HG02588 (cell line): ENCODE measurements at regions not wholly inside any gene's neighbourhood (a gene's known extent, or its start where the extent isn't known, plus 50 kb on each side); places are given as distances from the start of the nearest gene placed in this dataset.
"Not testable (repeated sequence)": the region's sequence is repeated elsewhere in the genome, so short reads cannot be mapped to it uniquely, and the experiment has no call there.

Experiments
- ATAC-seq: cut with Tn5 transposase; IDR thresholded peaks from one replicate; pipeline ENCODE4 v1.9.1; 2021; ENCODE audit warnings: mild to moderate bottlenecking, moderate library complexity; ENCODE audit not compliant: unreplicated experiment

DNA sequence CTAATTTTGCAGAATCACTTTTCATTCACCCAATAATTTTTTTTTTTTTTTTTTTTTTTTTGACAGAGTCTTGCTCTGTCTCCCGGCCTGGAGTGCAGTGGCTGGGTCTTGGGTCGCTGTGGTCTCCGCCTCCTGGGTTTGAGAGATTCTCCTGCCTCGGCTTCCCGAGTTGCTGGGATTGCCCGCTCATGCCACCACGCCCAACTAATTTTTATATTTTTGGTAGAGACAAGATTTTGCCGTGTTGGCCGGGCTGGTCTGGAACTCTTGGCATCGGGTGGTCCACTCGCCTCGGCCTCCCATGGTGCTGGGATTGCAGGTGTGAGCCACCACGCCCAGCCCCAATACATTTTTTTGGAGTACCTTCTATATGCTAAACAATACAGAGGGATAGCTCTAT lies 1120.0 kb upstream of the ATXN8OS start:
- ATAC-seq, result no peak

DNA sequence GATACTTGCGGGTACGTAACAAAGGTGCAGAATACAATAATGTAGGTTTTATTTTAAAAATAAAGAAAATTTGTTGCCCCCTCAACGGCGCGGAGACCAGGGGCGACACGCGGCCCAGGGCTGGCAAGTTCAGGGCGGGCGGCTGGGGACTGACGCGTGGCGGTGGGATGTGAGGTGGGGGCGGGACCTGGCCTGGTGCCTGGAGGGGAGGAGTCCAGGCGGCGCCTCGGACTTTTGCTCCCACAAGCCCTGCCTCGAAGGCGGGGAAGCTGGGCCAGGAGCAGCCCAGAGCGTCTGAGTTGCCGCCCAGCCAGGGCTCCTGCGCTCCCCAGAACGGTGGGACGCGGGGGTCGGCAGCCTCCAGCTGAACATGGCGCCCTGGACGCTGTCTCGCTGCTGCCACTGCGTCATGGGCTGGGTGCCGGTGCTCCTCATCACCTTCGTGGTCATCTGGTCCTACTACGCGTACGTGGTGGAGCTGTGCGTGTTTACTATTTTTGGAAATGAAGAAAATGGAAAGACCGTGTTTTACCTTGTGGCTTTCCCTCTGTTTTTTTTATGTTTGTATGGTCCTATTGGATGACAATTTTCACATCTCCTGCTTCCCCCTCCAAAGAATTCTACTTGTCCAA lies 1122.8 kb upstream of the ATXN8OS start:
- ATAC-seq, result no peak

DNA sequence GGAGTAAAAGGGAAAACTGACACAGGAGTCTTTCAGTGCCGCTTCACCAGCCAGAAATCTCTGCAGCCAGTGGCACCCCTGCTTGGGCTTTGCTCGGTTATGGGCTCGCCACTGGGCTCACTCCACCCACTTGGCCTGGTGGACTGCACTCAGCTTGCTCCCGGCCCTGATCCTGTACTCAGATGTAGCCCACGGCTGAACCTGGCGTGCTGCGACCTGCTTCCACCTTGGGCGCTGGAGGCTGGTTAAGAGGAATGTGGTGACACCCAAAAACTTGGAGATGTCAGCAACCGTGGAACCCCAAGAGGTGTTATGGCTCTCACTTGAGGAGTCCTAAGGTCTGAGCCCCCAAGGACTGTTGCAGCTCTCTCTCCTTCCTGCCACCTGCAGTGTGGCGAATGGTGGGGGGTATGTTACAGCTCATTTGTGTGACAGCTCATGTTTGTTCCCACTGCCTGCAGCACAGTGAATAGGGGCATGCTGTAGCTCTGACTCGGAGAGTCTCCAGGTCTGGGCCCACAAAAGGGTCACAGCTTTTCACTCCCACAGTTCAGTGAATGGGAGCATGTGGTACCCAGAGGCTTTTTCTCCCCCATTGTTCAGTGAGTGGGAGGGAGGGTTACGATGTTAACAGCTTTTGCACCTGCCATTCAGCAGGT lies 1124.5 kb upstream of the ATXN8OS start:
- ATAC-seq, result no peak

DNA sequence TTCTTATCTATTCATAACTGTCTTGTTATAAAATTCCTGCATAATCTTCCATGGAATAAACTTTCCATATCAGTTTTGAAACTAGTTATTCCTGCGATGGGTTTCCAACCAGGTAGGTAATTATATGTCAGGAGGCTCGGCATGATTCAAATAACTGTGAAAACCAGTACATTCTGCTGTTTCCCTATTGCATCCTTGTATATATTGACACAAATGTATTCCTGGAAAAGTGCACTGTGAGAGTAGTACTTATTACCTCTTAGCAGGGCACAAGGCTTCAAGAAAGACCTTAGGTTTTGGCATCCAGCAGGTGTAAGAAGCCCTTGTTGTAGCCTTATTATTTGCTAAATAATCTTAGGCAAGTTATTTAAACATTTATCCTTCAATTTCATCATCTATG lies 1131.3 kb upstream of the ATXN8OS start:
- no peak for ATAC-seq

DNA sequence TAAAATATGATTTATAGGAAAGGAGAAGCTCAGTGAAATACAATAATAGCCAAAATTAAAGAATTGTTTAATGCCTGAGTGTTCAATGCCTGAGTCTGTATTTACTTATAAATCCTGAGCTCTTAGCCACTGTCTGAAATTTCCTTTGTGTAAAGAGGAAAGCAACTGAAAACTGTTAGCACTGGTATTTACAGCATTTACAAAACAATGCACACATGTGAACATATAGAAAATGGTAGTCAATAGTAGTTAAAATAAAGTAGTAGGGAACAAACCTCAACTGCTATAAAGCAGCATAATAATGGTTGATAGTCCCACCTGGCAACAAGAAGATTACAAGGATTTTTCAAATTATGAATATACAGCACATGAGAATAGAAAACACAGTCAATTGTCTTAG lies 1137.1 kb upstream of the ATXN8OS start:
- no peak for ATAC-seq

DNA sequence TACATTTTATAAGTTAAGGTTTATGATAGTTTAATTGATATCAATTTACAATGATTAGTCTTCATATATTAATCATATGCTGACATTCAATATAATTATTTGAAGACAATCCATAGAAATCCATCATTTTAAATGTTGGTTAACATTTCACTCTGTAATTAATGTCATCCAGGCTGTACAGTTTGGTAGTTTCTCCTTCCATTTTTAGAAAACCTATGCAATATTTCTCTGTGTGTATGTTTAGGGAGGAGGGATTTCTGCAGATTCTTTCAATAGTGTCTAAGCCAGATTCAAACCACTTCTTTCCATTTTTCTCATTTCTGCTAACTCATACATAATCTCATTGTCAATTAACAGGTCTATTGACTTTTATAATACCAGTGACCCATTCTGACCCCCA lies 1159.0 kb upstream of the ATXN8OS start:
- ATAC-seq, result no peak

DNA sequence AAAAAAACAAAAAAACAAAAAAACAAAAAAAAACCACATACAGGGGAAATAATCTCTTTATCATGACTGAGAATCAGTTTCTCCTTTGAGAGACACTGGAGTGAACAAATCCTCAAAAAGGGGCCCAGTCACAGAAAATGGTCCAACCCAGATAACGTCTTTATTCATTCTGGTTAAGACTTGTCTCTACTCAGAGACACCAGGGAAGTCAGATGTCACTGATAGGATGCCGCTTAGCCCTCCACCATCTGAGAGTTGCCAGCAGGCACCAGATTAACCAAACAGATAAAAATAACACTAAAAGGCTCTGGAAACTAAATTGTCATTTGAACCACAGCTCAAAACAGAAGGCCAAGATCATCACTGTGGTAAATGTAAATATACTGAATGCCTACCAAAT lies 1163.4 kb upstream of the ATXN8OS start:
- ATAC-seq, result no peak

DNA sequence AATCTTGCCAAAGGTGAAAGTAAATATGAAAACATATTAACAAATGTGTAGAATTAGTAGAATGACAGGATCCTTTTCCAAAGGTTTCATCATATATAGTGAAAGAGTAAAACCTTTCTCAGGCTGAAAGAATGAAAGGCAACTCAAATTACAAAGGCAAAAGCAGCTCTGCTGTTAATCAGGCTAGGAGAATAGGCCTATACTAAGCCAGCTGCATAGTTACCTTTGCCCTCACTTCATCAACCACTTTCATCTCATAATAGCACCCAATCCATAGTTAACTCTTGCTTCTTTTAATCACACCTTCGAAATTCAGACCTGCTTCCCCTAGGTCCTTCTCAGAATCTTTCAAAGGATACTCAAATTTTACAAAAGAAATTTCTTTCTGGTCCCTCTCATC lies 1167.6 kb upstream of the ATXN8OS start:
- no peak for ATAC-seq

DNA sequence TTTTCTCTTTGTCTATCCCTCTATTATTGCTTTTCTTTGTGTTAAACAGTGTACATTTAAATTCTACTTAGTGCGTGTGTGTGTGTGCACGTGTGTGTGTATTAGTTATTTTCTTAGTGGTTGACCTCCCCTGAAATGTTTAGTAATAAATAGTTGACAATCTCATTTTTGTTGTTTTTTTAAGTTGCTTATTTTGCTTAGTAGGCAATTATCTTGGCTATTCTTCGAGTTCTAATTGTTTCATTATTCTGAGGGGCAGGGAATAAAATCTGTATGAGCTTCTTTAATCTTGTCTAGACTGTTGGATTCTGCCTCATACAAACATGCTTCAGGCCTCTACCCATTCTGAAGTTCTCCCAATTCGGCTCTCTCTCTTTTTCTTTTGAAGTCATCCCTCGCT lies 1169.0 kb upstream of the ATXN8OS start:
- ATAC-seq, result no peak

DNA sequence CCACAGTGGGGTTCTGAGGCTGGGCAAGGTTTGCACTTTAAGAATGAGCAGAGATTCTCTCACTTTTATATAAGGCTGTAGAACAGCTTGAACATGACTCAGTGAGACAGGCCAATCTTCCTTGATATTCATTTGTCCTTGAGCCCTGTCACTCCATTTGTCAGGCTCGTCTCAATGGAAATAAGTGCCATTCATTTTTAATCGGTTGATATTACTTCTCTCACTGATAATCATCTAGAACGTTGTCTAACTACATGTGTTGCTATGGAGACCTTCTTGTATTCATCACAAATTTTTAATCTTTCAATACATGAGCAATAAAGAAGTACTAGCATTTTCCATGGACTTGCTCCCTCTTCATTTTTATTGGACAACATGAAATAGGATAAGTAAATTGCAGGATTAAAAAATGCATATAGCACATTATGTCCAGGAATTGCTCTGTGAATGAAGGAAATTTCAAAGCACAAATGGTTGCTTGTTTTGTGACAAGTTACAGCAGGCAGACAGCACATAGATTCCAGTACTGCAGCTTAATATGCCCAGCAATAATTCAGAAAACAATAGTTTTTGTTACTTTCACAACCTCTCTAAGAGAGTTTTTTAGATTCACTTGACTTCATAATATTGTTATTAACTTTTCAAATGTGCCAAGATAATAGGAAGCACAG lies 1178.4 kb upstream of the ATXN8OS start:
- no peak for ATAC-seq

DNA sequence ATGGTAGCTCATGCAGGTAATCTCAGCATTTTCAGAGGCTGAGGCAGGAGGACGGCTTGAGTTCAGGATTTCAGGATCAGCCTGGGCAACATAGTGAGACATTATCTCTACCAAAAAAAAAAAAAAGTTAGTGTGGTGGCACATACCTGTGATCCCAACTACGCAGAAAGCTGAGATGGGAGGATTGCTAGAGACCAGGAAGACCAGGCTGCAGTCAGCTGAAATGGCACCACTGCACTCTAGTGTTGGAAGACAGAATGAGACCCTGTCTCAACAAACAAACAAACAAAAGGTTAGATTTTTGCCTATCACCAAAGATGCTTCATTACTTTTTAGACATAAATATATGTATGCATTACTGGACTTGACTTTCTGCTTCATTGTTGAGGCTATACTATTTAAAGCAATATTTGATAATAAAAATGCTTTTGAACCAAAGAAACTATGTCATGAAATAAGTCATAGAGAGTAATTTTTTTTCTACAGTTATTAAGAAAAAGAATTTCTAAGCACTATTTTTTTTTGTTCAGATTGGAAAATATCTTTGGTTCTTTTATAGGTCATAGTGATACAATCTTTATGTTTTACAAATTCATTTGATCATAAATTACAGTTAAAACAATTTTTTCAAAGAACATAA lies 1180.1 kb upstream of the ATXN8OS start:
- no peak for ATAC-seq

DNA sequence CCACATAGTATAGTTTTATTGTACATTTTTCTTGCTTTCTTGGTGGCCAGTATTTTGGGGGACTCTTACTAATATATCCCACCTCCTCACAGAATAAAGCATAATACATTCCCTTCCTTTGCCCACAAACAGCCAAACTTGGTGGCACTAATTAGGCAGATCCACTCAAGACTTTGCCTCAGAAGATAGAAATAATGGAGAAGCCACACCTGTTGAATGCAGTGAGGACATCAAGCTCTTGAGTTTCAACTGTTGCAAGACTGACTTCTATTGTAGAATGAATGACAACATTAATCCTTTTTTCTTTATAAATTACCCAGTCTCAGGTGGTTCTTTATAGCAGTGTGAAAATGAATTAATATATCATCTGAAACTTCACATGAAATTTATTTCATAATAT lies 1183.6 kb upstream of the ATXN8OS start:
- no peak for ATAC-seq

DNA sequence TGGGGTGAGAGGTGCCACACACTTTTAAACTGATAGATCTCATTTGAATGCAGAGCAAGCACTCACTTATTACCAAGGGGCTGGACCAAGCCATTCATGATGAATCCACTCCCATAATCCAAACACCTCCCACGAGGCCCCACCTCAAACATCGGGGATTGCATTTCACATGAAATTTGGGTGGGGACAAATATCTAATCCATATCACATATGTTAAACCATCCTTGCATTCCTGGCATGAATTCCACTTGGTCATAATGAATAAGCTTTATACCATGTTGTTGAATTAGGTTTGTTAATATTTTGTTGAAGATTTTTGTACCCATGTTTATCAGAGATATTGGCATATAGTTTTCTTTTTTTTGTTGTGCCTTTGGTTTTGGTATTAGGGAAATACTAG lies 1198.7 kb upstream of the ATXN8OS start:
- ATAC-seq, result no peak

DNA sequence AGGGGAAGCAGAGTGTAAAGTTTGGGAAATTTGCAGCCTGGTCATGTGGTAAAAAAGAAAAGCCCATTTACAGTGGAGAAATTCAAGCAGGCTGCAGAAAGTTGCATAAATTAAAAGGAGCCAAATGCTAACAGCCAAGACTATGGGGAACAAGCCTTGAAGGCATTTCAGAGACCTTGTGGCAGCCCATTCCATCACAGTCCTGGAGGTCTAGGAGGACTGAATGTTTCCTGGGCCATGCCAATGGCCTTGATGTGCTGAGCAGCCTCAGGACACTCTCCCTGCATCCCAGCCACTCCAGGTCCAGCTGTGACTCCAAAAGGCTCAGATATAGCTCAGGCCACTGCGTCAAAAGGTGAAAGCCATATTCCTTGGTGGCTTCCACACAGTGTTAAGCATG lies 1202.4 kb upstream of the ATXN8OS start:
- no peak for ATAC-seq

DNA sequence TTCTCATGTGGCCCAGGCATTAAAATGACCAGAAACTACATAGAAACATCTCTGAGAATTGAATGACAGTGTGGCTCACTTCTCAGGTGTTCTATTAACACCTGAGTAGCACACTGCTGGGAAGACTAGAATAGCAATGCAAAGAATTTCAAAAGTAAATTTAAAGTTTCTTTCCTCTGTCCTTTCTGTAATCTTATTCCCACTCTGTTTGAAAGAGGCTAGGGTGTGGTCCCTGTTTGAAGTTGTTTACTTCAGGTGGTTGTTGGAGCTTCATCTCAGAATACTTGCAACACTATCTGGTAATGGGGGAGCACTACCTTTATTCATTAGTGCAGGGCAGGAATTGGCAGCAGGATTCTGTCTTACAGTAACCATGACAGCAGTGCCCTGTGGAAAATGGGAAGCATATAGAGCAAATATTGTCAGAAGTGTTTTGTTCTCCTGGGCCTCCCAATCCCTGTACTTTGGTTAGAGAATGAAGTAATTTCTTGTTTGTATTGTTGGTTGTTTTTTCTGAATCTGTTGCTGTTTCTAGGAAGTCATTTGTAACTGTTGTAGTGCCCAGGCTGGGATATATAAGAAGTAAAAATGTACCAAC lies 1210.2 kb upstream of the ATXN8OS start:
- no peak for ATAC-seq

DNA sequence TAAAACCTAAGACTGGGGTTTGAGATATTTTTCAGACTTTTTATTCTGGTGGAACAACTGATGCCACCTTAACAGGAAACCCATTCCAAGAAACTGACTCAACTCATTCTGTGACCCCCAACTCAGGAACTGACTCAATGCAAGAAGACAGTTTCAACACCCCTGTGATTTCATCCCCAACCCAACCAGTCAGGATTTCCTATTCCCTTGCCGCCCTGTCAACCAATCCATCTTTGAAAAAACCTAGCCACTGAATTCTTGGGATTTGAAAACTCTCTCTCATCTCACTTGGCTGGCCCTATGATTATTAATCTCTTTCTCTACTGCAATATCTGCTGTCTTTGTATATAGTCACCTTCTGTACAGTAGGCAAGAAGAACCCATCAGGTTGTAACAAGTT lies 1211.9 kb upstream of the ATXN8OS start:
- ATAC-seq, result no peak

DNA sequence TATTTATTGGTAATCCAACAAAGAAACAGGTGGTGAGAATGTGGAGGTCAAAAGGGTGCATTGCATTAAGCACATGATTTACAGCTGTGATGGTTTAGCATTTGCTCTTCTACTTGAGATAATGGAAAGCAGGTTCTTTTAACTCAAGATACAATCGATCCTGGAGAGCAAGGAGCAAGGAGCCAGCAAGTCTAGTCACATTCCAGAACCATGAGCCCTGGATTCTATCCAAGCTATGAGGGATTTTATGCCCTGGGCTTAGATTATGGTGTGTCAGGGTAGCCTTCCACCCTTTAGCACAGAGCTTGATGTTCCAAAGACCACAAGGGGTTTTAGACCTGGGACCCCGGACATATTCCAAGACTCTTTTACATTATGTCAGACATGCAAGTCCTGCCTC lies 1213.9 kb upstream of the ATXN8OS start:
- not testable (repeated sequence) for ATAC-seq

DNA sequence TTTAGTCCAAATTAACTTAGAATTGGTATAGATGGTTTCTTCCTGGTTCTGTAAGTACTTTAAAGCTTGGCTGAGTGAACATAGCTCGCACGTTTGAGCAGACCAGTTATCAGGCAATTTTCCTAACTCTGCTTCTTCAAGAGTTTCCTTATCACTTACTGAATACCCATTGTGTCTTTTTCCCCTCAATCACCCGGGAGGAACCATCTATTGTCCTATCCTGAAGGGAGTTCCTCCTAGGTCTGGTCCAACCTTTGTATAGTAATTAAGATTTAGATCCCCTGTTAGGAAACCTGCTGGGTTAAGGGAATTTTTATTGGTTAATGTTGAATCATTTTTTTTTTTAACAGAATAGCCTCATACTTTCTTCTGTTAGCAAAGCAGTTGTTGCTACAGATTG lies 1215.0 kb upstream of the ATXN8OS start:
- ATAC-seq, result not testable (repeated sequence)

DNA sequence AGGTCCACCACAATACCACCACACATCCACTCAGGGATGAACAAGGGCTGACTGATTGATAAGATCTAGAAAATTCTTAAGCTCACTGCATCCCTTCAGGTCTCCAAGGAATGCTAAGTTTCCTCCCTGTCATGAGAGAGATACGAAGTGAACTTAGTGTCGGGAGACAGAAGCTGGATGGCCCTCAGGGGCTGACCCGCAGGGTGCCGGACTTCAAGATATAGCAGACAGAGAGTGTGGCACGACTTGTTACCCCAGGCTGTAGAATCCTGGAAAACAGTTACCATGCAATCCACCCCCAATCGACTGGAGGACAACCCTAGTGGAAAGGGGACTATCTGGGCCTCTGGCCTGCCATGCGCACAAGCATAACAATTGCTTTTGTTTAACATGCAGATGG lies 1217.5 kb upstream of the ATXN8OS start:
- not testable (repeated sequence) for ATAC-seq

DNA sequence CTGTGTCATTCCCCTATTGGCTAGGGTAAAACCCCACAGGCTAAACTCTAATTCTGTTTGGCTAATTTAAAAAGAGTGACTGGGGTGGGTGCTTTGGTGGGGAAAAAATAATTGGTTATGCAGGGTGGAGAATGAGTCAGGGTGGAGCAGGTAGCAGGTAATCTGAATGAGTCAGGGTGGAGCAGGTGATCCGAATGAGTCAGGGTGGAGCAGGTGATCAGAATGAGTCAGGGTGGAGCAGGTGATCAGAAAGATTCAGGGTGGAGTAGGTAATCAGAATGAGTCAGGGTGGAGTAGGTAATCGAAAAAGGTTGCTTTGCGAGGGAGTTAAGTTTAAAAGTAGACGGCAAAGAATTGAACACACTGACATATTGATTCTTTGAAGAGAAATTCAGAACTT lies 1218.8 kb upstream of the ATXN8OS start:
- ATAC-seq, result no peak

DNA sequence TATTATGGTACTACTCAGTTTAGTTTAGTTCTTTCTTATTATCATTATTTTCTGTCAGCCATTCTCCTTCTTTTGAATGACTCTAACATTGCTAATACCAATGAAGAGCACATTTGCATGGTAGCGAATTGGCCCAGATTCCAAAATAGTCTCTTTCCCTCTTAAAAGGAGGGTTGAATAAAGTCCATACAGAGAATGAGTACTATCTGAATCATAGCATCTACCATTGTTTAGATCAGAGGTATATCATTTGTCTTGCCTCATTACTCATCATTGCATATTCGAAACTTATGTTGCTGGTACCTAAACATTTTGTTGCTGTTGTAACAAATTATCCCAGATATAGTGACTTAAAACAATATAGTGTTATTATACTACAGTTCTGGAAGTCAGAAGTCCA lies 1235.3 kb upstream of the ATXN8OS start:
- ATAC-seq, result no peak

DNA sequence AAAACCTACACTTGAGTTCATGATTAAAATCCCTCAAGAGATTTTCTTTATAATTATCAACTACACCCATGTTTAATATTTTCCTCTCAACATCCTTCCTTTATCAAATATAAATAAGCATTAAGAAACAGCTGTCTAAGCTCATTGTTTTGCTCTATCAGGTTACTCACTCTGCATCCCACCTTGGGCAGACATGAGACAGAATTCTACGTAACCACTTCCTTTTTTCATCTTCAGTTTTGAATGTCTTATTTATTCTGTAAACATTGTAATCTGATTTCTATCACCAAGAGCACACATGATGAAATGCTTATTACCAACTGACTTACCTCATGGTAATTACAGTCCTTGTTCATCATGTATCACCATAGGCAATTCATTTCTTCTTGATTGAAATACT lies 1256.6 kb upstream of the ATXN8OS start:
- no peak for ATAC-seq
